ENCODE measurements at regions not wholly inside any gene's neighbourhood (a gene's known extent, or its start where the extent isn't known, plus 50 kb on each side); places are given as distances from the start of the nearest gene placed in this dataset.
"Not testable (repeated sequence)": the region's sequence is repeated elsewhere in the genome, so short reads cannot be mapped to it uniquely, and the experiment has no call there.

- TF ChIP-seq ZC3H10 (CRISPR knock-in tag; IDR thresholded peaks at IDR 0.05); PATZ1 (CRISPR knock-in tag; IDR thresholded peaks at IDR 0.05; ENCODE audit: borderline replicate concordance): not testable (repeated sequence)
These were observed 146.3 kb upstream of the HDAC4 start for GRCh38 chr2:239547140-239547539.
